NCI-H1092 treated with DMSO at 0.1 percent for 48 hours (cell line): ENCODE measurements at regions not wholly inside any gene's neighbourhood (a gene's known extent, or its start where the extent isn't known, plus 50 kb on each side); places are given as distances from the start of the nearest gene placed in this dataset.
A peak's percentile ranks its signal among the peaks of the same experiment; 100 is the strongest.

Source experiments
- DNase-seq: peaks from one replicate; lab custom pipeline; 2025; lab: John Stamatoyannopoulos, UW

GRCh38 chr11:8340296-8340695 lies 76.6 kb upstream of the LMO1 start:
- DNase-seq, result no peak

GRCh38 chr11:8339592-8340022 lies 75.9 kb upstream of the LMO1 start:
- DNase-seq, result no peak

GRCh38 chr11:8338138-8338537 lies 74.5 kb upstream of the LMO1 start:
- DNase-seq, result peak; percentile 17

GRCh38 chr11:8337130-8337795 lies 73.6 kb upstream of the LMO1 start:
- no peak for DNase-seq

GRCh38 chr11:8336356-8337129 lies 72.9 kb upstream of the LMO1 start:
- no peak for DNase-seq

- no peak for DNase-seq
Measured at GRCh38 chr11:8335683-8336082, 72.0 kb upstream of the LMO1 start.

- no peak for DNase-seq
Measured at GRCh38 chr11:8335186-8335585, 71.5 kb upstream of the LMO1 start.

GRCh38 chr11:8333811-8334401 lies 70.2 kb upstream of the LMO1 start:
- DNase-seq, result no peak

GRCh38 chr11:8333376-8333775 lies 69.7 kb upstream of the LMO1 start:
- no peak for DNase-seq

- no peak for DNase-seq
Measured at GRCh38 chr11:8332891-8333290, 69.2 kb upstream of the LMO1 start.

GRCh38 chr11:8332196-8332595 lies 68.5 kb upstream of the LMO1 start:
- DNase-seq, result no peak

- no peak for DNase-seq
Measured at GRCh38 chr11:8331767-8332166, 68.1 kb upstream of the LMO1 start.

- DNase-seq, result no peak
Measured at GRCh38 chr11:8330896-8331295, 67.2 kb upstream of the LMO1 start.

GRCh38 chr11:8330404-8330803 lies 66.7 kb upstream of the LMO1 start:
- DNase-seq, result no peak

- DNase-seq, result peak; percentile 38
Measured at GRCh38 chr11:8329847-8330361, 66.2 kb upstream of the LMO1 start.

- DNase-seq, result no peak
Measured at GRCh38 chr11:8329336-8329735, 65.7 kb upstream of the LMO1 start.

GRCh38 chr11:8328848-8329330 lies 65.2 kb upstream of the LMO1 start:
- peak; percentile 70 for DNase-seq

- no peak for DNase-seq
Measured at GRCh38 chr11:8328231-8328794, 64.6 kb upstream of the LMO1 start.

GRCh38 chr11:8327761-8328192 lies 64.1 kb upstream of the LMO1 start:
- no peak for DNase-seq

- no peak for DNase-seq
Measured at GRCh38 chr11:8326337-8326736, 62.7 kb upstream of the LMO1 start.

- no peak for DNase-seq
Measured at GRCh38 chr11:8325591-8326304, 62.1 kb upstream of the LMO1 start.
